ENCODE measurements at regions not wholly inside any gene's neighbourhood (a gene's known extent, or its start where the extent isn't known, plus 50 kb on each side); places are given as distances from the start of the nearest gene placed in this dataset.

DNA sequence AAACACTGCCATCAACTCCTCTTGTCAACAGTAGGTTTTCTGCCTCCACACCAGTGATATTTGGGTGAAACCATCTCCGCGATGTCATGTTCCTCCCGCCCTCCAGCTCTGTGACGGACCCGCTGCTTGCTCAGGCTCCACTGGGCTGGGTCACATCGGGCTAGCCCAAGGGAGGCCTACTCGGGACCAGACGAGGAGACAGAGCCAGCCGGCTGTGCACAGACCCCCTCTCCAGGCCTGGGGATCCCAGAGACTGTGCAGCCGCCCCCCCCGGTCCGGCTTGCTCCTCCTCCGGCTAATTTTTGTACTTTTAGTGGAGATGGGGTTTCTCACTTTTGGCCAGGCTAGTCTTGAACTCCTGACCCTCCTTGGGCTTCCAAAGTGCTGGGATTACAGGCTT is 202.4 kb upstream of the PRDM9 start:
- TF ChIP-seq, protein P1, sequence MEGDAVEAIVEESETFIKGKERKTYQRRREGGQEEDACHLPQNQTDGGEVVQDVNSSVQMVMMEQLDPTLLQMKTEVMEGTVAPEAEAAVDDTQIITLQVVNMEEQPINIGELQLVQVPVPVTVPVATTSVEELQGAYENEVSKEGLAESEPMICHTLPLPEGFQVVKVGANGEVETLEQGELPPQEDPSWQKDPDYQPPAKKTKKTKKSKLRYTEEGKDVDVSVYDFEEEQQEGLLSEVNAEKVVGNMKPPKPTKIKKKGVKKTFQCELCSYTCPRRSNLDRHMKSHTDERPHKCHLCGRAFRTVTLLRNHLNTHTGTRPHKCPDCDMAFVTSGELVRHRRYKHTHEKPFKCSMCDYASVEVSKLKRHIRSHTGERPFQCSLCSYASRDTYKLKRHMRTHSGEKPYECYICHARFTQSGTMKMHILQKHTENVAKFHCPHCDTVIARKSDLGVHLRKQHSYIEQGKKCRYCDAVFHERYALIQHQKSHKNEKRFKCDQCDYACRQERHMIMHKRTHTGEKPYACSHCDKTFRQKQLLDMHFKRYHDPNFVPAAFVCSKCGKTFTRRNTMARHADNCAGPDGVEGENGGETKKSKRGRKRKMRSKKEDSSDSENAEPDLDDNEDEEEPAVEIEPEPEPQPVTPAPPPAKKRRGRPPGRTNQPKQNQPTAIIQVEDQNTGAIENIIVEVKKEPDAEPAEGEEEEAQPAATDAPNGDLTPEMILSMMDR (IDR thresholded peaks at IDR 0.05; ENCODE audit: low read depth, low read length, poor library complexity, severe bottlenecking): no peak
- TF ChIP-seq EZH2phosphoT487 (IDR thresholded peaks at IDR 0.05; ENCODE audit: borderline replicate concordance, low read length): no peak

Measured in DOHH2 (cell line).